HG03558 (cell line): ENCODE measurements at regions not wholly inside any gene's neighbourhood (a gene's known extent, or its start where the extent isn't known, plus 50 kb on each side); places are given as distances from the start of the nearest gene placed in this dataset.

Source experiments
- ATAC-seq: cut with Tn5 transposase; IDR thresholded peaks from one replicate; pipeline ENCODE4 v1.9.1; 2021; ENCODE audit warnings: moderate number of reproducible peaks; ENCODE audit not compliant: unreplicated experiment; ENCODE audit errors: extremely low read depth

DNA sequence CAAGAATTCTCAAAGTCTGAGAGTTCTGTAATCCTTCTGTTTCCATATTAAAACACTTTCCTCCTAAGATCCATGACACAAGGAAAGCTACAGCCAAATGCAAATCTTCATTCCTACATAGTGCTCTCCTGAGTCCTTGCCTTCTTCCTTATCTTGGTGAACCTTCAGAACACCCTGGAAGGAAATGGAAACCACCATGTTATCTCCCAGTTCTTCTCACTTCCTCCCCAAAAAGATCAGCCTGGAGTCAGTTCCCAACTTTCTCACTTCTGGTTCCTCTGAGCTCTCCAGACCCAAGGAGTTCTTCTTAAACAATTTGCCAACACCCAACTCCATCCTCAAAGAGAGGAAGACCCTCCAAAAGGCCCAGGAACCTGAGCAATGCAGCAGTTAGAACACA, 193.3 kb upstream of the CCN2 start:
- no peak for ATAC-seq

DNA sequence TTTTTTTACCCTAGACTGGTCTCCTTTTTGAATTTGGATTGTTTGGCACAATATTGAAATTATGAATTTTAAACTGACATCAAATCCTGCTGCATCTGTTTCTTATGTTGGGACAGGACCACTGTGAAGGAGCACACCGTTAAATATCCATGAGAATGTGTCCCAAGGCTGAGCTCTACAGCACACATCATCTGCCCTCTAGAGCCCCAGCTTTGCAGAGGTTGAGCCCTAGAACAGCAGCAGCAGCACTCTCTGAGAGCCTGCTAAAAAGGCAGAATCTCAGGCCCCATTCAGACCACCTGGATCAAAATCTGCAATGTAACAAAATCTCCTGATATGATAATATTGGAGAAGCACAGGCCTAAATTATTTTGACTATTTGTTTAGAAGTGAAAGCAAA, 192.1 kb upstream of the CCN2 start:
- ATAC-seq, result no peak

DNA sequence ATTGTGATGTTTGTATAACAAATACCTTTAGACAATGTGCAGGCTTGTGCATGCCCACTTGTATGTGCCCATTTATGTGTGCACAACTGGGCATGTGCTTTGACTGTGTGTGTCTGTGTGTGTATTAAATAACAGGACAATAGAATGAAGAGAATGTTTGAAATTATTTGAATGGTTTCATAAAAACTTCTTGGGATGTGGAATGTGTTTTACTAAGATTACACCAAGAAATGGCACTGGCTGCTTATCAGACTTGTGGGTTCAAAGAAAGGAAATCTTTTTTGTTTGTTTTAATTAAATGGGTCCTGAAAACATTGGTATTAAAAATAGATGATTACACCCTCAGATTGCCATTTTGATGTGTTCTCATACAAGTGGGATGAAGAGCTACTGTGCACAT, 191.6 kb upstream of the CCN2 start:
- ATAC-seq, result no peak

DNA sequence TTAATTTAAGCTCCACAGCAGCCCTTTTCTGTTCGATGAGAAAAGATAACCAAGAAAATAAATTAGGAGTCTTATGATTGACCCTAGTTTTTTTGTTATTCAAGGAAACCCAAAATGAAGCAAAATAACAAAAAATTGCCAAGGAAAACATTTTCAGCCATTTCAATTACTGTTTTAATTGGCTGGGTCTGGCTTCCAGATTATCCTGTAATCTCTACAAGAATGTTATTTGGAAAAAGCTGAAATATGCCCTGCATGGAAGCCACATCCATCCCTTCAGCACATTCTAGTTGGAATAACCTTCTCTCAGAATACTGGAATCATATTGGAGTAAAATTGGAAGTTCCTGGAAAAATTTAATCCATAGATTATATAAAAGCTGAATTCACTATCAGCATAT, 191.1 kb upstream of the CCN2 start:
- no peak for ATAC-seq

DNA sequence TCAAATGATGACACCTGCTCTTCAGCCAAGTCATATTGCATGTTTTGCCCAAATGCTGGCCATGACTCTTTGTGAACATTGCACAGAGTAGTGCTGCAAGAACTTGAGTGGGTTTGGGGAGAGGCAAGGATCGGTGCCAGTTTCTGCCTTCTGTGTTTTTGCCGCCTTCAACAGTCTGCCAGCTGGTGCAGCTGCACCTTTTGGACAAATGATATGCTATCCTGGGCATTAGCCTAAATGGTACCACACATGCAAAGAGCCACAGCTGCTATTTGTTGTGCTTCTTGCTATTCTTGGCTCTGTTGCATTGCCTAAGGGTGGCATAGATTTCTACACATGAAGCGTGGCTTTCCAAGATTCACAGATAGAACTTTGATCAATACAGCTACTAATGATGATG, 189.0 kb upstream of the CCN2 start:
- no peak for ATAC-seq

DNA sequence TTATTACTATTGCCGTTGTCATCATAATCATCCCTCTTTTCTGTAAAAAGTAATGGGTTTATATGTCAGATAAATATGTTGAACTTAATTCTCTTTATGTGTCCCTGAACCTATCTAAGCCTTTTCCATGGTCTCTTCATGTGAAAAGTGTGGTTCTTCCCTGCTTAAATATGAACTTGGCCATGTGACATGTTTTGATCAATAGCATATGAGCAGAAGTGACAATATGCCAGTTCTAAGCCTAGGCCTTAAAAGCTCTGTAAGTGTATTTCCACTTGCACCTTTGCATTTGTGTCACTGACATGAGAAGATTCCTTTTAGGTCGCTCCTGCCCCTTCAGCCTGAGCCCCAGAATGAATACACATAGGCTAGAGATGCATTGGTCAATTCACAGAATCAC, 188.4 kb upstream of the CCN2 start:
- no peak for ATAC-seq

DNA sequence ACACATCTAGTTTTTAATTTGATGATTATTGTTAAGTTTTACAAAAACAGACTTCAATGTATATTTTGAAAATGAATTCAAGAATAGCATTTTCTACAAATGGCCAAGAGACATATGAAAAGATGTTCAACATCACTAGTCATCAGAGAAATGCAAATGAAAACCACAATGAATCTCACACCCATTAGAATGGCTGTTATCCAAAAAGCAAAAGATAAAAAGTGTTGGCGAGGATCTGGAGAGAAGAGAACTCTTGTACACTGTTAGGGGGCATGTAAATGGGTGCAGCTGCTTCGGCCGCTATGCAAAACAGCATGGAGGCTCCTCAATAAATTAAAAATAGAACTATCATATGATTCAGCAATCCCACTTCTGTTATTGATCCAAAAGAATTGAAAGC, 185.8 kb upstream of the CCN2 start:
- ATAC-seq, result no peak

DNA sequence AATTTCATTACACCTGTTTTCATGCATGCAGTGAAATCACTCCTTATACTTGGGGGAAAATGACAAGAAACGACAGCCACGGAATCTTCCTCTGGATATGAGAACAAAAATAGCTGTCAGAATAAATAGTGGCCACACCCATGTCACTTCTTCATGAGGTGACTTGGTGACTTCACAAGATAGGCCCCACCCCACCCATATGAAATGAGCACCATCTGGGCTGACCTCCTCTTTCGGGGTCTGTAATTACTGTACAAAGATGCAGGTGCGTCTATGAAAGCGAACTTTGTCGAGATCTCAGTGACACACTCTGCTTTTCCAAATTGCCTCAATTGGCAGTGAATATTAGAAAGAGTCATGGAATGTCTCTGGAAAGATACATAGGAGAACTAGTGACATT, 184.2 kb upstream of the CCN2 start:
- ATAC-seq, result no peak

DNA sequence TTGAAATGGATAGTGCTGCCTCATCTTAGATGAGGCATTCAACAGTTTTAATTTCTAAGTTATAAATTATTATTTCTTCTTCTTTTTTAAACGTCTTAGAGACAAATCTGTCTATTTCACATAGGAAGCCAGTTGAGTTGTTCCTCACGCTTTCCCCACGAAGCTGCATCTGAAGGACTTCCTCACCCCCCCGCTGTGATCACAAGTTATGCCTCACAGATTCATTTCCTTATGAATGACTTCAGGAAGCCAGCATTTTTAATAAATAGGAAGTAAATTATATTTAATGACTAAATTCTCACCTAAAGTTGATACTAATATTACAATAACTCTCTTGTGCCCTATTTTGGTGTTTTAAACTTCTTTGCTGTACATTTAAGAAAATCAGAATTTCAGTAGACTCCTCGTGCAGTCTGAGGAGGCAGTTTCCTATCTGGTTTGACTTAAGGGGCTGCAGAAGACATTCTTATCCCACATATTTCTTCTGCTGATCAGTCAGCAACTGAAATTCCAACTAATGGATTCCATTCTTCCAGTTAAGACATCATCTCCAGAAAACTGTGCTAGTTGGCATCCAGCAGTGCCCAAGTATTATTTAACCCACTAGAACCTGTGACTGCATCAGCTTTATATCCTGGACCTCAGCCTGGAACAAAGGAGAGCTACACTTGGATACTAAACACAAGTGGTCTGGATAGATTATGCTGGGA, 182.7 kb upstream of the CCN2 start:
- no peak for ATAC-seq

DNA sequence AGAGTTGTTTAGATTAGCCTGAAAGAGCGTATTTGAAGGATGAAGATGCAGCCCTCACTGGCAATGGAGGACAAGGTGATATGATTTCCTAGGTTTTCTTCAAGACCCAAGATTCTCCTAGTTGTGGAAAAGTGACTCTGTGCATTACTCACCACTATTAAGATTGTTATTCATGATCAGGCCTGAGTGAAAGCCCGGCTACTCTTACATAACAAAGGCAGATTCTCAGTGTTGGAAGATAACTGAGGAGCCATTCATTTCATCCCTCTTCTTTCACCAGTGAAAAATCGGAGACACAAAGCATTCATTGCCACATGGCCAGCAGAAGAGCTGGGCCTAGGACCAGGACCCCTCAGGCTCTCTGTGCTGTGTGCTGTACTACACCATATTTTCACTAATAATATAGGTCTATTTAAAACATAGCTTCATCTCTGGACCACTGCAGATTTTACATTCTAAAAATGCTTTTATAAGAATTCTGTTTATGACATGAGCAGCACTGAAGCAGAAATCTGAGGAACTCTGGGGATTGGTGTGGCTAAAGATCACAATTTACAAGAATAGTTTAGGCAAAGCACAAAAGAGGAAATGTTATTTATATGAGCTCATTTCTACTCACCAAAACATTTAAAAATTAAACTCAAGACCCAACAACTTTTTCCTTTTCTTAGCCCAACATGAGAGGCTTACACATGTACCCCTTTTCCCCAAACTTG, 181.9 kb upstream of the CCN2 start:
- ATAC-seq, result no peak

DNA sequence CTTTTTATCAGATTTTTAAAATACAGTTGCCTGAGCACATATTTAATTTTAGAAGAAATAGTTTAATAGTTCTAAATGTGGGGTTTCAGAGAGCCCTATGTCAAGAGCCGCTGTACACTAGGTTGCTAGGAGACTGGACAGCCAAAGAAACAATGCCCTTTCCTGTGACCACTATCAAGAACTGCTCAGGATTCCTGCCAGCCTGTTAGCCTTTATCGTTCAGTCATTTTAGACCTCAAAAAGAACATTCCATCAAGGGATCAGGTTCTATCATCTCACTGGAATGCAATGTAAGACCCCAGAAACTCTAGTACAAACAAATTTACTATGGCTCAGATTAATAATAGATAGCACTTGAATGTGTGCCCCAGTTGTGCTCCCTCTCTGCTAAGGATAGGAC, 181.2 kb upstream of the CCN2 start:
- ATAC-seq, result no peak

DNA sequence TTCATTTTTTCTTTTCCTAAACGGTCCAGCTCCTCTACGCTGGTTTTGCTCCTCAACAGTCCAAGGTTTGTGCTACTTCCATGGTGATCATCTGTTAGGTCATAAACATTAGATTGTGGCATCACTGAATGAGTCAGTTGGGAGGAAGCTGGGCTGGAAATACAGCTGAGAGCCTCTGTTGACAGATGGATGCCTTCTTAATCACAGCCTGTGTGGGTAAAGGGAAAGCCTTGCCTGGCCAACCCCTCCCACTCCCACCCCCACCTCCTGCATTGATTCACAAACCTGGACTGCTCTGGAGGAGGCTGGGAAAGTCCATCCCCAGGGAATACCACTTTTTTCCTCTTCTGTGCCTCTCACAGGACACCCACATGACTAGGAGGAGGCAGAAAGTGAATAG, 180.6 kb upstream of the CCN2 start:
- no peak for ATAC-seq

DNA sequence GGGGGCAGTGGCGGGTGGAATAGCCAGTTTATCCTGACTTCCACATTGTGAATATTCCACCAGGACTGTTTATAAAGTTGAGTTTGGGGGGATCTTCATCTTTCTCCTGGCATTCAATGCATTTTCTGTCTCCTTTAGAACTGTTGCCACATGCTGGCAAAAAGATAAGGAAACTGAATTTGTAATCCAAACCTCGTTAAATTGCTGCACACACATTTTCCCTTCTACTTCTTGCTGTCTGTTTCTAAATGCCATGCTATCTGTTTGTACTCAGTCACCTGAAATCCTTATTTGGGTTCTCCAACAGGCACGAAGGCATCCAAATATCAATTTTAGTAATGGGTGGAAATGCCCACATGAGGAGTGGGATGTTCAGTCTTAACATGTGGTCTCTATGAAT, 180.2 kb upstream of the CCN2 start:
- ATAC-seq, result no peak

DNA sequence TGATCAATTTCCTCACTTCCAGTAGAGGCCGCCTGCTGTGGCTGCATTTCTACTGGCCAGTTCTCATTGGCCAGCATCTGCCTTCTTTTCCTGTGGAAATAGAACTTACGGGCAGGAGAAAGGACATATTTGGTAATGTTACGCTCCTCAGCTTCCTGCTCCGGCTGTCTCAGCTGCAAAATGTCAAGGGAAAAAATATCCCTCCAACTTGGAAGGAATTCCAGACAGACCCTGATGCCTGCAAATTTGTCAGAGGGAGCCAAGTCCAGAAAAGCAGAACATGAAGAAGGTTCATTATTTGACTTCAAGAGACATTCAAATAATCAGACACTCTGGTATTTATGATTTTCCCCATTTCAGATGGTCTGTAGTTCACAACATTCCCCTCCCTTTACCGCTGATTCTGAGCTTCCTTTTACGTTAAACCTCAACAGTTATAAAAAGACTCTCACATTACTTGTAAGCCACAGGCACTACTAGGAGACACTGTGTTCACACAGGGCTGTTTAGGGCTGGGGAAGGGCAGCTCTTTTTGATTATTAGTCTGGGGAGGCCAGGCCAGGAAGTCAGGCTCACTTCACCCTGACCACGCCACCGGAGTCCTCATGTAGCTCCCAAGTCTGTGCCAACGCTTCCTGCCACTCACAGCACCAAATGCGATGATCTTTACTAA, 179.6 kb upstream of the CCN2 start:
- ATAC-seq, result no peak

DNA sequence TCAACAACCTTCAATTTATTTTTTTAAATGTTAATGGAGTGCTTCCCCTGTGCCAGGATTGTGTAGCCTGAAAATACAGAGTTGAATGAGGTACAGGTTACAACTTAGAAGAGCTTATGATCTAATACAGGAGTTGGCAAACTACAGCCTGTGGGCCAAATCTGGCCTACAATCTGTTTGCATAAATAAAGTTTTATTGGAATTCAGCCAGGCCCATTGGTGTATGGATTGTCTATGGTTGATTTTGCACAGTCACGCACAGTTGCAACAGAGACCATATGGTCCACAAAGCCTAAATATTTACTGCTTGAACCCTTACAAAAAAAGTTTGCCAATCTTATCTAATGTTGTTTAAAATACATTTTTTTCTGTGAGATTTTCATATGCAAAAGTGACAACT, 177.3 kb upstream of the CCN2 start:
- ATAC-seq, result no peak

DNA sequence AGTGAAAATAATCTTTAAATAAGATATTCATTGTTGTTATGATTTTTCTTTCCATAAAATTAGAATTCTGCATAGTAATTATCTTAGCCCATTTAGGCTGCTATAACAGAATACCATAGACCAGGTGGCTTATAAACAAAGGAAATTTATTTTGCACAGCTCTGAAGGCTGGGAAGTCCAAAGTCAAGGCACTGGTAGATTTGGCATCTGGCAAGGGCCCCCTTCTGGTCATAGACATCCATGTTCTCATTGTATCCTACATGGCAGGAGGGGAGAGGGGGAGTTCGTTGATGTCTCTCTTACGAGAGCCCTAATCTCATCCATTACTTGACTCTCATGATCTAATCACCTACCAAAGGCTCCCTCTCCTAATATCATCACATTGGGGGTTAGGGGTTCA, 175.0 kb upstream of the CCN2 start:
- ATAC-seq, result no peak

DNA sequence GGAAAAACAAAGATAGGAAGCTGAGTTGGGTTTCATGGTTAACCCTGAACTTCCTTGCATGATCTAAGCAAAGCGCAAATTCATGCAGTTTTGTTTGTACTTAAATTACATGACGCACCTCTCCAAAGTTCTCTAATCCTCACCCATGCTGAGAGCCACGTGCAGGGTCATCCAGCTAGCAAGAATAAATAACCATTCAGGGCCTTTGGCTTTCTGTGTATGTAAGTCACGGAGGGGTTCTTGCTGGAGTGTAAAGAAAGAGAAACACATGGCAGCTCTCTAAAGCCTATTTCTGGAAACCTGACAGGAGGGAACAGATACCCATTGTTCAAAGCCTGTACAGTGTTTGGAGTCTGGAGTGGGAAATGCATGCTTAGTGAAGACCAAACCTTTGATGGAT, 171.7 kb upstream of the CCN2 start:
- no peak for ATAC-seq

DNA sequence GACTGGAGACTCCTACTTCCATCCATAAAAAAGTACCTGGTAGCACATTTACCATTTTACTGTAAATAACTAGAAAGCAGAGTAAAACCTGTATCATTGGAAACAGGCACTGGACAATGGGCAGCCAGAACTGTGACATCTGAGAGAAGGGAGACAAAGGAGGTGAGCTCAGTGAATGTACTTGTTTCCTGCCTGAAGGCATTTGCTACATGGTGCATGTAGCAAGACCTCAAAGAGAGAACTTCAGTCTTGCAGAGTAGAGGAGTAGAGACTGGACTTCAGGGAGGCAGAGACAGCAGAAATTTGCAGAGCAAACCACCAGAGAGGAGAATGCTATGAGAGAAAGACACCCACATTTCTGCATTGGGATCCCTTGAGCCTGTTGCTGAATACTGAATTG, 171.0 kb upstream of the CCN2 start:
- ATAC-seq, result no peak

DNA sequence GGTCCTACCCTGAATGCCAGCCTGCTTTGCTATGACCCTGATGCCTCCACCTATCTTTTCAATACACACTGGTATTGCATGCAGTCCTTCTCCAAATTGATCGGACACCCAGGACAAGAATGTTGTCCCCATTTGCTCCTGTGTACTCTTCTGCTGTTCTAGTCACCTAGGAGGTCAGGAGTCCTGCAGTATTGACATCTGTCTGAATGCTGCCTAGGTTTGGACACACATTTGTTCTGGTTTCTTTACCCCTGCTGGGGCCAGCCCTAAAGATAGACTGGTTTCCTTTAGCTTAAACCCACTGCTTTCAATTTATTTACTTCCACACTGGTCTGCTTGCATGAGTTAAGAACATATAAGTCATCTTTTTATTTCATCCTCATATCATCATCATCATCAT, 167.0 kb upstream of the CCN2 start:
- ATAC-seq, result no peak

DNA sequence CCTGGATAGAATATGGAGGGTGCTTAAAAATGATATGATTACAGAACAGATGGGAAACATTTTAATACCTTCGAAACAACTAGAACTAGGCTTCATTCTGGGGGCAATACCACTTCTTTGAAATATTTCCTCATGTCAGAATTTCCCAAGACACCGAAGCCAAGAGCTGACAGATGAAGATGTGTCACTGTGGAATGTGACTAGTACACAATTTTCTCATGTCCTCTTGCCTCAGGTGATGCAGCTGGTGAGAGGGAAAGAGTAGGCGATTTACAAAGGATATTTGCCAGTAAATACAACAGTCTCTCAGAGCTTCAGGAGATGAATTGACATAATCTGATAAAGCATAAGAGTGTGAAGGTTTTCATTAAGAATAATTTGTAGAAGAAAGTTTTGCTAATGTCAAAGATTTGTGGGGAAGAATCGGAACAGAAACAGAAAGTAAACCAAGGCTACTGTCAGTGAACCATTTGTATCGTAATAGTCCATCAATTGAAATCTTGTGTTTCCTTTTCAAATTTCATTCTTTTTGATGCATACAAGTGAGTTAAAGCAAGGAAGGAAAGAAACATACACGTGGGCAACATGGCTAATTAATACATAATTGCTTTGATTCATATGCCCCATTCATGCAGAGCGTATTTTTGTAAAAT, 164.7 kb upstream of the CCN2 start:
- no peak for ATAC-seq

DNA sequence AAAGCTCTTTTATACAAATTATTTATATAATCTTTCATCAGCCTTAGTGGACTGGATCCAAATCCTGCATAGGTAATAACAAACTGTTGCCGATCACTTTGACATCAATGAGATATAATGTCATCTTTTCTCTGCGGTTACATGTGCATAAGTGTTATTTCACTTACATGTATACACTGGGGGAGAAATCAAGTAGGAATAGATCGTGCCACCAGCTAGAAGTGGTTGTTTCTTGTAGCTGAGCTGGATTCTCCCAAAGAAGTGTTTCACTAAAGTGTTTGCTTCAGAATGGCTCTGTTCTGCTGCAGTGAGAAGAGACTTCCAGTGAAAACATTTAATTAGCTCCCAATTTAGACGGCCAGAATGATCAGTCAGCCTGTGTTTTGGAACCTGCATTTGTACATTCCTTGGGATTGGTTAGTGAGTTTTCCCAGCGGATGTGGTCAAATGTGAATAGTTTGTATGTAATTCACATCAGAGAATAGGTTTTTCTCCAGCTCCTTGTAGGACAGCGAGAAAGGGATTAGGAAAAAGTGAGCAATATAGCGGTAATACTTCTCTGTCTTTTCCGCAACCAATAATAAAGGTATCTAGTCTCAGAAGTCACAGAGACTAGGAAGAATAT, 163.1 kb upstream of the CCN2 start:
- no peak for ATAC-seq
